NCI-H345 treated with DMSO at 0.1 percent for 48 hours (cell line): ENCODE measurements at regions not wholly inside any gene's neighbourhood (a gene's known extent, or its start where the extent isn't known, plus 50 kb on each side); places are given as distances from the start of the nearest gene placed in this dataset.
"Not testable (repeated sequence)": the region's sequence is repeated elsewhere in the genome, so short reads cannot be mapped to it uniquely, and the experiment has no call there.

Source experiments
- DNase-seq: peaks from one replicate; lab custom pipeline; 2025; ENCODE audit not compliant: unreplicated experiment; lab: John Stamatoyannopoulos, UW

DNA sequence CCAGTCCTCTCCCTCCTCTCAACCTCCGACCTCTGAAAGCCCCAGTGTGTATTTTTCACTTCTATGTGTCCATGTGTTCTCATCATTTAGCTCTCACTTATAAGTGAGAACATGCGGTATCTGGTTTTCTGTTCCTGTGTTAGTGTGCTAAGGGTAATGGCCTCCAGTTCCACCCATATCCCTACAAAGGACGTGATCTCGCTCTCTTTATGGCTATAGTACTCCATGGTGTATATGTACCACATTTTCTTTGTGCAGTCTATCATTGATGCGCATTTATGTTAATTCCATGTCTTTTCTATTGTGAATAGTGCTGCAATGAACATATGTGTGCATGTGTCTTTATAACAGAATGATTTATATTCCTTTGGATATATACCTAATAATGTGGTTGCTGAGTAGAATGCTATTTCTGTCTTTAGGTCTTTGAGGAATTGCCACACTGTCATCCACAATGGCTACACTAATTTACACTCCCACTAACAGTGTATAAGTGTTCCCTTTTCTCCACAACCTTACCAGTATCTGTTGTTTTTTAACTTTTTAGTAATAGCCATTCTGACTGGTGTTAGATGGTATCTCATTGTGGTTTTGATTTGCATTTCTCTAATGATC, 749.3 kb upstream of the ARRDC3 start:
- not testable (repeated sequence) for DNase-seq

DNA sequence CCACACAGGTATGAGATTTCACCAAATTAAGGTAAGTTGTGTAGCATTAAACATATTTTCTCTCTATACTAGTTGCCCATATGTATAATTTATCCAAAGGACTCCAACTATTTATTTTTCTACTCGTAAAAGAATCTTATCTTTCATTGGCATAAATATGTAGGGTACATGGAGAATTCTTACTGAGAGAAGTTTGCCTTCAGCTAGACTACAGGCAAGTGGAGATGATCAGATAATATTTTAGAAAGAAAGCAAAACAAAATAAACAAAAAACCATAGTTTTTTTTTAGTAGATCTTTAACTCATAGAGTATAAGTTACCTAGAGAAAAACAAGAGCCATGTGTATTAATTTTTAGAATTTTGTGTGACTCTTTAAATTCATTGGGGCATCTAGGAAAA, 743.1 kb upstream of the ARRDC3 start:
- DNase-seq = no peak

GRCh38 chr5:92119110-92119509, 736.0 kb upstream of the ARRDC3 start:
- DNase-seq = no peak

- no peak for DNase-seq
Observed at GRCh38 chr5:92106808-92107207, 723.7 kb upstream of the ARRDC3 start.

GRCh38 chr5:92104126-92104525, 721.0 kb upstream of the ARRDC3 start:
- no peak for DNase-seq

DNA sequence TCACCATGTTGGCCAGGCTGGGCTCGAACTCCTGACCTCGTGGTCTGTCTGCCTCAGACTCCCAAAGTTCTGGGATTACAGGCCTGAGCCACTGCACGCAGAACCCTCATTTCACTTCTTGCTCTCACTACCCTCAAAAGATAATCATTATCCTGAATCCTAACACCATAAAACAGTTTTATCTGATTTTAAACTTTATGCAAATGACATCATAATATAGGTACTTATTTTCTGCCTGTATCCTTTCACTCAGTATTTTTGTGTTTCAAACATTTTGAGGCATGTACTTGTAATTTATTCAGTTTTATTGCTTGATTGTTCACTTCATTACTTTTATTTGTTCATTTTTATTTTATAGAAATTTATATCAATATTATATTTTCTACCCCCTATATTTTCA, 719.2 kb upstream of the ARRDC3 start:
- DNase-seq = no peak

- DNase-seq = no peak
Observed at GRCh38 chr5:92092239-92092638, 709.1 kb upstream of the ARRDC3 start.

- DNase-seq = no peak
Observed at GRCh38 chr5:92086059-92086811, 703.1 kb upstream of the ARRDC3 start.

DNA sequence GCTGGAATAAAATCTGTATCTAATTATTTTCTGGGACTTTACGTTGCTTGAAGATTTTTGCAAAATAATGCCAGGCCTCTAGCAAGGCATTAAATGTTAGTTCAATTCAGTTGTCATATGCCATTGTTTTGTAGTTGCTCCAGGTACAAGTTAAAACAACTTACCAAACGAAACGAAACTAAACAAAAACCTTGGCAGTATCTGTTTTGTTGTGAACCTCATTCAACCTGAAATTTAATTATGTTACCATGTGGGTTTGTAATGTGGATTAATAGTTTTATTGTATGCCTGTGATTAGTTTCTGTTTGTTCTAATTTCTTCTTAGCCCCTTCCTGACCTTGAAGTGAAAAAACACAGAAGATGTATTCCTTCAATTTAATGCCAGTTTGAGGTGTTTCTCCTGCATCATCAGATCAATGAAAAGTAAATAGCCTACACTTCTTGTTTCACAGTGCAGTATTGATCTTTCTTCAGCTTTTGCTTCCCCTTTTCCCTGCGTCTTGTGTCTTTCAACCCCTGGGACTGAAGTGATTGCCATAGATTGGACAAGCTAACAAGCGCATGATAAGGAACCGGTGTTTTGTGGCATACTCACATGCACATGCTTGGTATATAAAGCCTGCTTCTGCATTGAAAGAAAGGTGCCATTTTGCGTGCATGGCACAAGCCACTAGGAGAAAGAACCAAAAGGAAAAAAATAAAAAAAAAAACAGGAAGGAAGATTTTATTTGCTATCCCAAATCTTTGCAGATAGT, 699.0 kb upstream of the ARRDC3 start:
- DNase-seq = no peak

- no peak for DNase-seq
Observed at GRCh38 chr5:92070786-92071185, 687.7 kb upstream of the ARRDC3 start.

GRCh38 chr5:92064993-92065392, 681.9 kb upstream of the ARRDC3 start:
- no peak for DNase-seq

GRCh38 chr5:92051741-92052140, 668.6 kb upstream of the ARRDC3 start:
- no peak for DNase-seq

DNA sequence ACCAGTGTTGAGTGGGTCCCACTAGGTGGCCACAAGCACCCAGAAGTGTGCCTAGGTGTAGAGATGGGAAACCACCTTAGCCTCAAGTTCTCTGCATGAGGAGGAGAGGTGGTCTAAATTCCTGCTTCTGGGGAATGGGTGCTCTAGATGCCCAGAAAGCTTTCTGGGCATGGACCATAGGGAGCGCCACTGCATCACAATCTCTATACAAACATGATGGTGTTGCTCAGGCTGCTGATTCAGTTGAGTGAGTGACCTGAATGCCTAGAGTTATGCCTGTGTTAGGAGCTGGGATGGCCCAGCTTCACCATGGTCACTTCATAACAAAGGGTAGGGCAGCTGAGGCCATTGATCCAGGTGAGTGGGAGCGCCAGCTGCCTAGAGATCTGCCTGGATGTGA, 667.9 kb upstream of the ARRDC3 start:
- no peak for DNase-seq

DNA sequence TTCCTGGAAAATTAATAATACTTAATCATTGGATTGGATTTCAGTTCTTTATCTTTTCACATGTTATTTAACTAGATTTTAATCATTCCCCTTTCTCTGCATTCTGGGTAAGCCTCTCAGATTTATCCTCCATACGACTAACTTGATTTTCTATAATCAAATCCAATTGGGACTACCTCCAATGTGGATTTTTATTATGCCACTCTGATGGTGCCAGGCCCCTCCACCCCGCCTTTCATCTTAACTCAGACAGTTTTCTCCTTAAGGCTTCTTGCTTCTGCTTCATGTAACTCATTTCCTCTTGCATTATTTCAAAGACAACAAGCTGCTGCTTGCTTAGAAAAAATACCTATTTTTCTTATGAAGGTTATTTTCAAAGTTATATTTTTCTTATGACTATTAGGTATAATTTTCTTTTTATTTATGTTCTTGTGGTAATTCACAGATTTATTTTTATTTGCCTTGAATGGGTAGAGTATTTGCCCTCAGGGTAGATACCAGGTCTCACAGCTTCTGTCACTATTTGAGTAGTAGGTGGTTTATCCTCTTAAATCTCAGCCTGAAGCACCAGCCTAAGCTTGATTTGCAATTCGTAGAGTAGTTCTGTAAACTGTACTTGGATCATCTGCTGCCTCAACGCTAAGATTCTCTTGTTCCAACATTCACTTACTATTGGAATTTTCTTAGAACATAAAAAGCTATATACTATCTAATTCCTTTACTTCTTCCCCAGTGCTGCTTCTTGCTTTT, 659.0 kb upstream of the ARRDC3 start:
- DNase-seq = no peak

GRCh38 chr5:92041206-92041605, 658.1 kb upstream of the ARRDC3 start:
- DNase-seq = no peak

- not testable (repeated sequence) for DNase-seq
Observed at GRCh38 chr5:92029792-92030191, 646.7 kb upstream of the ARRDC3 start.

- no peak for DNase-seq
Observed at GRCh38 chr5:92023555-92023954, 640.4 kb upstream of the ARRDC3 start.

GRCh38 chr5:92023141-92023471, 640.0 kb upstream of the ARRDC3 start:
- no peak for DNase-seq

- no peak for DNase-seq
Observed at GRCh38 chr5:92022415-92023140, 639.5 kb upstream of the ARRDC3 start.

GRCh38 chr5:92019376-92019990, 636.4 kb upstream of the ARRDC3 start:
- DNase-seq = no peak
